Neural cell (in vitro differentiated cells): ENCODE measurements at regions not wholly inside any gene's neighbourhood (a gene's known extent, or its start where the extent isn't known, plus 50 kb on each side); places are given as distances from the start of the nearest gene placed in this dataset.

ENCODE experiments used
- EP300 ChIP-seq: fragments of 450-650 bp; conservative IDR thresholded peaks from 2 replicates; pipeline ENCODE4 v1.6.1; 2014; ENCODE audit warnings: antibody characterized with exemption, mild to moderate bottlenecking, moderate library complexity; ENCODE audit not compliant: poor library complexity, severe bottlenecking
- EZH2 ChIP-seq: fragments of 200-600, 300-800 bp; shearing (Covaris generic), sonication (generic); IDR thresholded peaks from 2 replicates; pipeline ENCODE4 v1.6.1; 2014; ENCODE audit warnings: antibody characterized with exemption, low read length, borderline replicate concordance, mild to moderate bottlenecking; ENCODE audit not compliant: insufficient read depth, poor library complexity, severe bottlenecking
- POLR2AphosphoS5 ChIP-seq: IDR thresholded peaks from 2 replicates; pipeline ENCODE4 v1.6.1; 2012
- RAD21 ChIP-seq: fragments of 450-650 bp; conservative IDR thresholded peaks from 2 replicates; pipeline ENCODE4 v1.6.1; 2014; ENCODE audit warnings: antibody characterized with exemption, mild to moderate bottlenecking, moderate library complexity
- TF ChIP-seq, protein P1 (sequence below): fragments of 450-650 bp; IDR thresholded peaks from 2 replicates; pipeline ENCODE4 v1.5.1; 2014; ENCODE audit warnings: antibody characterized with exemption, mild to moderate bottlenecking, moderate library complexity; ENCODE audit not compliant: poor library complexity, severe bottlenecking

DNA sequence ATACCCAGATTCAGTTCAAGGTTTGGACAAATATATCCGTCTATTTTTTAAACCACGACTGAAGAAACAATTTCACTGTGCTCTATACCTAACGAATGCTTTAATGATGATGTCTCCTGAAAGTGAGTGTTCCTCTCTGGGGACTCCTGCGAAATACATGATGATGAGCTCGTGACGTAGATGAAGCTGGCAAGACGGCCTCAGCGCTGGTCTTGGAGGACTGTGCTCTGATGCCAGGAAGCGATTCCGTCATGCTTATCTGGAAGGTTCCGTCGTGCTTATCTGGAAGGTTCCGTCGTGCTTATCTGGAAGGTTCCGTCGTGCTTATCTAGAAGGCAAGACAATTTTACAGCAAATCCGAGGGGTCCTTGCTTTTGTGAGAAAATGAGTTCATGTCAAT is 250.8 kb upstream of the IRX2 start:
- TF ChIP-seq, protein P1, sequence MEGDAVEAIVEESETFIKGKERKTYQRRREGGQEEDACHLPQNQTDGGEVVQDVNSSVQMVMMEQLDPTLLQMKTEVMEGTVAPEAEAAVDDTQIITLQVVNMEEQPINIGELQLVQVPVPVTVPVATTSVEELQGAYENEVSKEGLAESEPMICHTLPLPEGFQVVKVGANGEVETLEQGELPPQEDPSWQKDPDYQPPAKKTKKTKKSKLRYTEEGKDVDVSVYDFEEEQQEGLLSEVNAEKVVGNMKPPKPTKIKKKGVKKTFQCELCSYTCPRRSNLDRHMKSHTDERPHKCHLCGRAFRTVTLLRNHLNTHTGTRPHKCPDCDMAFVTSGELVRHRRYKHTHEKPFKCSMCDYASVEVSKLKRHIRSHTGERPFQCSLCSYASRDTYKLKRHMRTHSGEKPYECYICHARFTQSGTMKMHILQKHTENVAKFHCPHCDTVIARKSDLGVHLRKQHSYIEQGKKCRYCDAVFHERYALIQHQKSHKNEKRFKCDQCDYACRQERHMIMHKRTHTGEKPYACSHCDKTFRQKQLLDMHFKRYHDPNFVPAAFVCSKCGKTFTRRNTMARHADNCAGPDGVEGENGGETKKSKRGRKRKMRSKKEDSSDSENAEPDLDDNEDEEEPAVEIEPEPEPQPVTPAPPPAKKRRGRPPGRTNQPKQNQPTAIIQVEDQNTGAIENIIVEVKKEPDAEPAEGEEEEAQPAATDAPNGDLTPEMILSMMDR: no peak
- TF ChIP-seq EZH2 (no peak), POLR2AphosphoS5 (no peak), EP300 (no peak), RAD21 (no peak)
